CD4-positive, alpha-beta T cell (primary cell): ENCODE measurements at regions not wholly inside any gene's neighbourhood (a gene's known extent, or its start where the extent isn't known, plus 50 kb on each side); places are given as distances from the start of the nearest gene placed in this dataset.

Experiments
- ATAC-seq: fragments of 200-7000 bp; cut with Tn5 transposase; one replicate; pipeline ENCODE4 v1.10.0; 2022; ENCODE audit warnings: mild to moderate bottlenecking; ENCODE audit not compliant: poor library complexity
- CTCF ChIA-PET: fragments of 350-600 bp; sonication (Branson Sonifier 250); formaldehyde crosslinking; loops from one replicate; lab custom pipeline; 2021; ENCODE audit warnings: antibody characterized with exemption, inconsistent platforms; lab: Charles Lee
- POLR2A ChIA-PET: fragments of 350-600 bp; sonication (Branson Sonifier 250); formaldehyde crosslinking; loops from one replicate; lab custom pipeline; 2021; ENCODE audit warnings: antibody characterized with exemption, inconsistent platforms; lab: Charles Lee
- DNase-seq, 14 experiments: peaks; one replicate each; pipeline ENCODE4 v3.0.0-alpha.2; 2013 to 2020; ENCODE audit warnings: mixed read lengths in 2 of 14
- H3K27ac ChIP-seq, 2 donors: one replicate each; pipeline versions ENCODE4 v1.5.1 to v1.7.0; 2013; ENCODE audit warnings: low read length in 2 of 2, low read depth in 1 of 2, mild to moderate bottlenecking in 1 of 2
- H3K27me3 ChIP-seq, 2 experiments: 1 replicate in 1 of 2; 2 replicates in 1 of 2; pipeline versions ENCODE4 v1.6.1 to v1.7.0; 2013; ENCODE audit warnings: low read length in 2 of 2, control low read depth in 1 of 2, mild to moderate bottlenecking in 1 of 2, moderate library complexity in 1 of 2; ENCODE audit not compliant: insufficient read depth in 2 of 2, control insufficient read depth in 1 of 2
- H3K36me3 ChIP-seq: one replicate; pipeline ENCODE4 v1.6.1; 2013; ENCODE audit warnings: low read length, control low read depth; ENCODE audit not compliant: insufficient read depth
- H3K4me1 ChIP-seq: one replicate; pipeline ENCODE4 v1.6.1; 2013; ENCODE audit warnings: low read length, control low read depth; ENCODE audit not compliant: insufficient read depth
- H3K4me3 ChIP-seq: one replicate; pipeline ENCODE4 v1.5.1; 2013; ENCODE audit warnings: mild to moderate bottlenecking, low read length, moderate library complexity
- H3K9me3 ChIP-seq, 2 experiments: 1 replicate in 1 of 2; 2 replicates in 1 of 2; pipeline versions ENCODE4 v1.6.1 to v1.7.0; 2013; ENCODE audit warnings: low read length in 2 of 2, mild to moderate bottlenecking in 2 of 2, control low read depth in 1 of 2, moderate library complexity in 1 of 2; ENCODE audit not compliant: control insufficient read depth in 1 of 2, insufficient read depth in 1 of 2
- H3K27ac Mint-ChIP-seq: one replicate; pipeline ENCODE4 v1.8.0; 2020; ENCODE audit warnings: mixed read lengths
- H3K27me3 Mint-ChIP-seq: one replicate; pipeline ENCODE4 v1.8.0; 2021; ENCODE audit warnings: mixed read lengths
- H3K36me3 Mint-ChIP-seq: one replicate; pipeline ENCODE4 v1.8.0; 2021; ENCODE audit warnings: low read depth, mixed read lengths
- H3K4me1 Mint-ChIP-seq: one replicate; pipeline ENCODE4 v1.8.0; 2021; ENCODE audit warnings: low read depth, mixed read lengths
- H3K4me3 Mint-ChIP-seq: one replicate; pipeline ENCODE4 v1.8.0; 2020; ENCODE audit warnings: mild to moderate bottlenecking, mixed read lengths
- H3K9me3 Mint-ChIP-seq: one replicate; pipeline ENCODE4 v1.8.0; 2020; ENCODE audit warnings: mixed read lengths
- CTCF ChIP-seq: fragments of 200-600 bp; IDR thresholded peaks from one replicate; pipeline ENCODE4 v1.8.0; 2022; ENCODE audit warnings: antibody characterized with exemption, mild to moderate bottlenecking
- intact Hi-C, 2 experiments: fragments of 100-400 bp; cut with DNase I in 1 of 2; cut with micrococcal nuclease in 1 of 2; formaldehyde crosslinking; loops; one replicate each; pipeline versions ENCODE4 v1.15.1 to v1.9.0; 2023 to 2025; cut with DNase I, micrococcal nuclease

DNA sequence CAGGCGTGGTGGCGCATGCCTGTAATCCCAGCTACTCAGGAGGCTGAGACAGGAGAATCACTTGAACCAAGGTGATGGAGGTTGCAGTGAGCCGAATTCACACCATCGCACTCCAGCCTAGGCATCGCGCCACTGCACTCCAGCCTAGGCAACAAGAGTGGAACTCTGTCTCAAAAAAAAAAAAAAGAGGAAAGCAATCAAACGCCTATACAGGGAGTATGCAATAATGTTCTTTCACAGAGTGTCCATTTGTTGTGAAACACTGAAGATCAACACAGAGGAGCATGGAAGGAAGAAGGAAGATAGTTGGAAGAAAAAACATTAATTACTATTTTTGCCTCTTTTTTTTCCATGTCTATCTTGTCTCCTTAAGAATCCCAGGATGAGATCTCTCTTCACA is 113.4 kb downstream of the FBXO8 start:
- intact Hi-C loops, result no loop called here
- Histone ChIP-seq H3K9me3 (no peaks in the 10 kb centered on the region), H3K4me3 (no peak overlapping the region), H3K27me3 (peaks cover 0 to 4% of the 10 kb centered on the region in 2 experiments), H3K27ac (no peak overlapping the region), H3K4me1 (no peaks in the 10 kb centered on the region), H3K36me3 (no peaks in the 10 kb centered on the region)
- peaks cover 19% of the 10 kb centered on the region for H3K27me3 Mint-ChIP-seq
- ATAC-seq, result no peak
- H3K9me3 Mint-ChIP-seq, result no peaks in the 10 kb centered on the region
- H3K4me3 Mint-ChIP-seq, result no peak overlapping the region
- no peak overlapping the region for H3K27ac Mint-ChIP-seq
- no peak for TF ChIP-seq CTCF
- DNase-seq, result no peak
- no peaks in the 10 kb centered on the region for H3K4me1 Mint-ChIP-seq
- no peaks in the 10 kb centered on the region for H3K36me3 Mint-ChIP-seq
- ChIA-PET CTCF (no interaction called here), POLR2A (no interaction called here)

GRCh38 chr4:174157106-174157607 is 126.3 kb downstream of the FBXO8 start:
- ChIA-PET POLR2A (no interaction called here), CTCF (no interaction called here)
- peaks cover 0 to 11% of the 10 kb centered on the region in 2 experiments for H3K27me3 ChIP-seq
- ATAC-seq (no peak), DNase-seq (no peak)
- intact Hi-C loops, result loop anchor here (10.0 kb wide), 2 partner anchors 652 to 832 kb away; no protein-coding TSS in a partner anchor
- H3K27me3 Mint-ChIP-seq, result peaks cover 50% of the 10 kb centered on the region
- no peak overlapping the region for H3K4me3 Mint-ChIP-seq
- no peaks in the 10 kb centered on the region for H3K4me1 ChIP-seq
- no peak overlapping the region for H3K27ac Mint-ChIP-seq
- no peaks in the 10 kb centered on the region for H3K36me3 ChIP-seq
- H3K4me1 Mint-ChIP-seq, result no peaks in the 10 kb centered on the region
- H3K27ac ChIP-seq, result no peak overlapping the region
- no peaks in the 10 kb centered on the region for H3K9me3 ChIP-seq
- TF ChIP-seq CTCF, result no peak
- H3K36me3 Mint-ChIP-seq, result no peaks in the 10 kb centered on the region
- H3K9me3 Mint-ChIP-seq, result no peaks in the 10 kb centered on the region
- no peak overlapping the region for H3K4me3 ChIP-seq

DNA sequence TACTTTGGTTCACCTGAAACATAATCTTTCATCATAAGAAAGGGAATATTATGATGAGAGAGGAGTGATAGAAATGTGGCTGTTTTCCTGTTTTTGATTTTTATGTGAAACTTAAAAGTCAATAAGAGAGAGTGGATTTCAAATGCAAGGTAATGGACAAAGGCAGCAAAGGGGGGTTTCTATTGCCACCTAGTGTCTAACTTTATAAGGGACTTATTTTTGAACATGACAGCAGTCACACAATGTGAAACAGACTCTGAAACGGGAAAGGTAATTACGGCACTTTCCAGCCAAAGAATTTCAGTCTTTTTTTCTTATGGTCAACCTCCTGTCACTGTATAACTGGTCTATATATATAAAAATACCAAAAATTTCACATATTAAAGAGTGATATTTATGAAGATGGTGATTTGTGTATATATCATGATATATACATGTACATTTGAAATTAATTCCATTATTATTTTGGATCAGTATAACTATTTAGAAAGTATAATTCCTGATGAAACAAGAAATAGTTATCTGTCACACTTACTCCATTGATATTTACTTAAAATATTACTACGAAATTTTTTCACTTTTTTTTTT is 127.1 kb downstream of the FBXO8 start:
- Mint-ChIP-seq H3K9me3 (no peaks in the 10 kb centered on the region), H3K4me1 (no peaks in the 10 kb centered on the region), H3K27ac (no peak overlapping the region), H3K36me3 (no peaks in the 10 kb centered on the region), H3K4me3 (no peak overlapping the region), H3K27me3 (peaks cover 50% of the 10 kb centered on the region)
- Histone ChIP-seq H3K27ac (no peak overlapping the region), H3K36me3 (no peaks in the 10 kb centered on the region), H3K4me3 (no peak overlapping the region), H3K9me3 (no peaks in the 10 kb centered on the region), H3K4me1 (no peaks in the 10 kb centered on the region), H3K27me3 (peaks cover 0 to 11% of the 10 kb centered on the region in 2 experiments)
- intact Hi-C loops, result loop anchor here (10.0 kb wide), 2 partner anchors 652 to 832 kb away; no protein-coding TSS in a partner anchor
- CTCF ChIA-PET, result no interaction called here
- POLR2A ChIA-PET, result no interaction called here
- ATAC-seq (no peak), DNase-seq (peak in 3 of 14 experiments; percentile 18 to 30 (median 26))
- TF ChIP-seq CTCF, result peak; percentile 62
